DND-41 (cell line): ENCODE measurements at regions not wholly inside any gene's neighbourhood (a gene's known extent, or its start where the extent isn't known, plus 50 kb on each side); places are given as distances from the start of the nearest gene placed in this dataset.

Experiments
- ATAC-seq: fragments of 200-7000 bp; cut with Tn5 transposase; 3 replicates; pipeline ENCODE4 v1.9.1; 2021; ENCODE audit warnings: low read depth; ENCODE audit not compliant: insufficient read depth
- DNase-seq: peaks from one replicate; pipeline ENCODE4 v3.0.0-alpha.2; 2020
- H2AFZ ChIP-seq: 2 replicates; pipeline ENCODE4 v1.6.0; 2012; ENCODE audit warnings: low read depth, low read length
- H3K27ac ChIP-seq: 2 replicates; pipeline ENCODE4 v1.5.1; 2012; ENCODE audit warnings: low read length, inconsistent platforms
- H3K27me3 ChIP-seq: fragments of 200-600 bp; sonication (generic); 2 replicates; pipeline ENCODE4 v1.6.0; 2012; ENCODE audit warnings: low read length, mild to moderate bottlenecking, inconsistent platforms; ENCODE audit not compliant: insufficient read depth, poor library complexity
- H3K36me3 ChIP-seq: 2 replicates; pipeline ENCODE4 v1.5.1; 2012; ENCODE audit warnings: low read length, inconsistent platforms; ENCODE audit not compliant: insufficient read depth
- H3K4me1 ChIP-seq: 2 replicates; pipeline ENCODE4 v1.5.1; 2012; ENCODE audit warnings: mild to moderate bottlenecking, low read length; ENCODE audit not compliant: insufficient read depth
- H3K4me2 ChIP-seq: 2 replicates; pipeline ENCODE4 v1.6.0; 2012; ENCODE audit warnings: mild to moderate bottlenecking, moderate library complexity, low read length, inconsistent platforms; ENCODE audit not compliant: insufficient read depth
- H3K4me3 ChIP-seq, 2 experiments: fragments of 200-600 bp in 1 of 2; shearing (Covaris generic) in 1 of 2; 2 replicates each; pipeline ENCODE4 v1.5.1; 2012 to 2016; ENCODE audit warnings: inconsistent platforms in 2 of 2, low read length in 2 of 2, mild to moderate bottlenecking in 2 of 2, low read depth in 1 of 2, moderate library complexity in 1 of 2
- H3K79me2 ChIP-seq: 2 replicates; pipeline ENCODE4 v1.6.0; 2012; ENCODE audit warnings: low read length, inconsistent platforms; ENCODE audit not compliant: insufficient read depth
- H3K9ac ChIP-seq: 2 replicates; pipeline ENCODE4 v1.6.0; 2012; ENCODE audit warnings: low read depth, mild to moderate bottlenecking, inconsistent platforms, low read length, moderate library complexity
- H3K9me3 ChIP-seq: 2 replicates; pipeline ENCODE4 v1.5.1; 2012; ENCODE audit warnings: low read length, moderate library complexity, mild to moderate bottlenecking, inconsistent platforms; ENCODE audit not compliant: insufficient read depth, severe bottlenecking
- H4K20me1 ChIP-seq: 2 replicates; pipeline ENCODE4 v1.6.0; 2012; ENCODE audit warnings: low read length; ENCODE audit not compliant: insufficient read depth
- EZH2 ChIP-seq: IDR thresholded peaks from 3 replicates; pipeline ENCODE4 v1.6.1; 2012; ENCODE audit warnings: borderline replicate concordance, low read depth, mild to moderate bottlenecking, moderate library complexity, low read length, inconsistent platforms; ENCODE audit not compliant: severe bottlenecking
- TF ChIP-seq, protein P1 (sequence below): IDR thresholded peaks from 2 replicates; pipeline ENCODE4 v1.5.1; 2012; ENCODE audit warnings: borderline replicate concordance, low read length, moderate library complexity, mild to moderate bottlenecking; ENCODE audit not compliant: poor library complexity, severe bottlenecking; ENCODE audit errors: extremely low read depth

DNA sequence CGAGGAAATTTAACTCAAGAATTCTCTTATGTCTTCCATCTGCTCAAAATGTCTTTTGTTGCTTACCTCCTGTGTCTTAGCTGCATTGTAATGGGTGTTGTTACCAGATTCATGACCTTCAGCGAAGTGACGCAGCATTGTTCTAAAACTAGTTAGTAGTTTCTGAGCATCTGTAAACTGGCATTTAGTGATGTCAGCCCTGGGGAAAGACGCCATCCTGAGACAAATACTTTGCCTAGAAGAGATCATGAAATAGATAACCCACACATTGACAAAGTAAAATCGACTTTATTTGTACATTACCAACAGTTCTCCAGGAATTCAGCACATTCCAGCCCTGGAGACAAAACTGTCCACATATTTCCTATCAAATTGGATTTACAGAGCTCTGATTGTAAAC, 87.8 kb downstream of the GPAM start:
- Histone ChIP-seq H3K9me3 (peaks cover 1% of the 10 kb centered on the region), H3K9ac (no peak overlapping the region), H3K4me3 (no peak overlapping the region), H3K27ac (no peak overlapping the region), H3K4me1 (no peaks in the 10 kb centered on the region), H3K36me3 (no peaks in the 10 kb centered on the region), H3K79me2 (no peaks in the 10 kb centered on the region), H3K27me3 (peaks cover 5% of the 10 kb centered on the region), H2AFZ (no peak overlapping the region), H4K20me1 (no peaks in the 10 kb centered on the region), H3K4me2 (no peak overlapping the region)
- DNase-seq (no peak), ATAC-seq (no peak)
- no peak for TF ChIP-seq EZH2
- TF ChIP-seq, protein P1, sequence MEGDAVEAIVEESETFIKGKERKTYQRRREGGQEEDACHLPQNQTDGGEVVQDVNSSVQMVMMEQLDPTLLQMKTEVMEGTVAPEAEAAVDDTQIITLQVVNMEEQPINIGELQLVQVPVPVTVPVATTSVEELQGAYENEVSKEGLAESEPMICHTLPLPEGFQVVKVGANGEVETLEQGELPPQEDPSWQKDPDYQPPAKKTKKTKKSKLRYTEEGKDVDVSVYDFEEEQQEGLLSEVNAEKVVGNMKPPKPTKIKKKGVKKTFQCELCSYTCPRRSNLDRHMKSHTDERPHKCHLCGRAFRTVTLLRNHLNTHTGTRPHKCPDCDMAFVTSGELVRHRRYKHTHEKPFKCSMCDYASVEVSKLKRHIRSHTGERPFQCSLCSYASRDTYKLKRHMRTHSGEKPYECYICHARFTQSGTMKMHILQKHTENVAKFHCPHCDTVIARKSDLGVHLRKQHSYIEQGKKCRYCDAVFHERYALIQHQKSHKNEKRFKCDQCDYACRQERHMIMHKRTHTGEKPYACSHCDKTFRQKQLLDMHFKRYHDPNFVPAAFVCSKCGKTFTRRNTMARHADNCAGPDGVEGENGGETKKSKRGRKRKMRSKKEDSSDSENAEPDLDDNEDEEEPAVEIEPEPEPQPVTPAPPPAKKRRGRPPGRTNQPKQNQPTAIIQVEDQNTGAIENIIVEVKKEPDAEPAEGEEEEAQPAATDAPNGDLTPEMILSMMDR = no peak

DNA sequence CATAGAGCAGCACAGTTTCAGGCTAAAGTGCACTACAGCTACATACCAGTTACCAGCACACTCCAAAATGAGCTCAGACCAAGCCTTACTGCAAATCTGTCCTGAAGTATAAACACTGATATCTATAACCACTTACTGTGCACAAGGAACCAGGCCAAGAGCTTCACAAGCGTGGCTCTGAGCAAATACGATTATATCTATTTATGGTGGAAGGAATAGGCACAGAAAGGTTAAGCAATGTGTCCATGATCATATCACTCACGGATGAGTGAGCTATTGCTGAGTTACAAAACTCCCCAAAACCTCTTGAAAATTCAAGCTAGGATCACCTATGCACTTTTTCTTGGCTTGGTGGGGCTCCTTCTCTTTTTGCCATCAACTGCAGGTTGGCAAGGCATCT, 84.9 kb downstream of the GPAM start:
- DNase-seq (no peak), ATAC-seq (no peak)
- TF ChIP-seq, protein P1 = no peak
- TF ChIP-seq EZH2 = no peak
- no peak overlapping the region for H3K9ac ChIP-seq
- H3K27me3 ChIP-seq = no peaks in the 10 kb centered on the region
- H3K9me3 ChIP-seq = peaks cover 1% of the 10 kb centered on the region
- no peaks in the 10 kb centered on the region for H3K4me1 ChIP-seq
- no peaks in the 10 kb centered on the region for H3K36me3 ChIP-seq
- H3K79me2 ChIP-seq = no peaks in the 10 kb centered on the region
- H2AFZ ChIP-seq = no peak overlapping the region
- no peaks in the 10 kb centered on the region for H4K20me1 ChIP-seq
- H3K27ac ChIP-seq = no peak overlapping the region
- H3K4me2 ChIP-seq = no peak overlapping the region
- no peak overlapping the region for H3K4me3 ChIP-seq
